Trophoblast cell (in vitro differentiated cells and primary cell): ENCODE measurements at regions not wholly inside any gene's neighbourhood (a gene's known extent, or its start where the extent isn't known, plus 50 kb on each side); places are given as distances from the start of the nearest gene placed in this dataset.

Experiments
- DNase-seq, 2 donors: peaks; one replicate each; pipeline ENCODE4 v3.0.0-alpha.2; 2016
- H2AFZ ChIP-seq: 2 replicates; pipeline ENCODE4 v1.6.1; 2013; ENCODE audit warnings: low read length, moderate library complexity, mild to moderate bottlenecking; ENCODE audit not compliant: insufficient read depth, poor library complexity
- H2AK5ac ChIP-seq: 2 replicates; pipeline ENCODE4 v1.6.1; 2013; ENCODE audit warnings: mild to moderate bottlenecking, low read length
- H2BK120ac ChIP-seq: 2 replicates; pipeline ENCODE4 v1.6.1; 2013; ENCODE audit warnings: low read length, mild to moderate bottlenecking, moderate library complexity; ENCODE audit not compliant: insufficient read depth, poor library complexity
- H2BK12ac ChIP-seq: 2 replicates; pipeline ENCODE4 v1.6.1; 2013; ENCODE audit warnings: mild to moderate bottlenecking, low read length, moderate library complexity
- H2BK5ac ChIP-seq: 2 replicates; pipeline ENCODE4 v1.6.1; 2013; ENCODE audit warnings: low read length, low read depth, moderate library complexity, mild to moderate bottlenecking; ENCODE audit not compliant: poor library complexity
- H3K14ac ChIP-seq: 2 replicates; pipeline ENCODE4 v1.6.1; 2013; ENCODE audit warnings: mild to moderate bottlenecking, low read length
- H3K18ac ChIP-seq: 2 replicates; pipeline ENCODE4 v1.6.1; 2013; ENCODE audit warnings: mild to moderate bottlenecking, low read length
- H3K23ac ChIP-seq: 2 replicates; pipeline ENCODE4 v1.6.1; 2013; ENCODE audit warnings: low read length
- H3K27ac ChIP-seq: 2 replicates; pipeline ENCODE4 v1.5.1; 2013; ENCODE audit warnings: low read depth, mild to moderate bottlenecking, inconsistent platforms, low read length, moderate library complexity
- H3K27me3 ChIP-seq: 2 replicates; pipeline ENCODE4 v1.6.1; 2013; ENCODE audit warnings: inconsistent platforms, mild to moderate bottlenecking, low read length, moderate library complexity; ENCODE audit not compliant: insufficient read depth
- H3K36me3 ChIP-seq, 2 experiments: 1 replicate in 1 of 2; 2 replicates in 1 of 2; pipeline ENCODE4 v1.6.1; 2013; ENCODE audit warnings: low read length in 2 of 2, mild to moderate bottlenecking in 2 of 2, moderate library complexity in 1 of 2; ENCODE audit not compliant: insufficient read depth in 2 of 2, control insufficient read depth in 1 of 2
- H3K4ac ChIP-seq: 2 replicates; pipeline ENCODE4 v1.6.1; 2013; ENCODE audit warnings: low read depth, mild to moderate bottlenecking, low read length, moderate library complexity
- H3K4me1 ChIP-seq, 2 experiments: 1 replicate in 1 of 2; 2 replicates in 1 of 2; pipeline ENCODE4 v1.6.1; 2013; ENCODE audit warnings: low read length in 2 of 2, mild to moderate bottlenecking in 2 of 2, moderate library complexity in 1 of 2; ENCODE audit not compliant: insufficient read depth in 2 of 2, control insufficient read depth in 1 of 2
- H3K4me2 ChIP-seq: 2 replicates; pipeline ENCODE4 v1.6.1; 2013; ENCODE audit warnings: inconsistent platforms, mild to moderate bottlenecking, low read length, moderate library complexity
- H3K4me3 ChIP-seq: 2 replicates; pipeline ENCODE4 v1.5.1; 2013; ENCODE audit warnings: mild to moderate bottlenecking, low read depth, low read length, inconsistent platforms
- H3K79me1 ChIP-seq: one replicate; pipeline ENCODE4 v1.6.1; 2013; ENCODE audit warnings: low read length
- H3K79me2 ChIP-seq: 2 replicates; pipeline ENCODE4 v1.6.1; 2013; ENCODE audit warnings: low read length, mild to moderate bottlenecking; ENCODE audit not compliant: control insufficient read depth, insufficient read depth, poor library complexity
- H3K9ac ChIP-seq: 2 replicates; pipeline ENCODE4 v1.6.1; 2013; ENCODE audit warnings: mild to moderate bottlenecking, low read length
- H3K9me3 ChIP-seq: 2 replicates; pipeline ENCODE4 v1.6.1; 2013; ENCODE audit warnings: low read depth, mild to moderate bottlenecking, control low read depth, inconsistent platforms, low read length; ENCODE audit not compliant: insufficient read depth
- H4K12ac ChIP-seq: 2 replicates; pipeline ENCODE4 v1.6.1; 2013; ENCODE audit warnings: low read depth, mild to moderate bottlenecking, low read length, moderate library complexity
- H4K8ac ChIP-seq: 2 replicates; pipeline ENCODE4 v1.6.1; 2013; ENCODE audit warnings: low read depth, mild to moderate bottlenecking, low read length, moderate library complexity
- H4K91ac ChIP-seq: one replicate; pipeline ENCODE4 v1.6.1; 2013; ENCODE audit warnings: low read depth, mild to moderate bottlenecking, low read length, moderate library complexity
- WGBS: extraction: QIAGEN DNeasy Blood & Tissue Kit; methylation state at CpG from one replicate; pipeline ENCODE4 v1.1.7; 2013; ENCODE audit warnings: missing lambda C conversion rate; ENCODE audit not compliant: insufficient read length, insufficient coverage; ENCODE audit errors: extremely low coverage; 5-methylcytosine and 5-hydroxymethylcytosine counted together

GRCh38 chr4:141538001-141538400 lies 98.4 kb upstream of the IL15 start:
- H2AK5ac ChIP-seq = no peak overlapping the region
- no peak for DNase-seq
- no peak overlapping the region for H2BK120ac ChIP-seq
- no CpG with 5 or more reads among the region's 1 CpG for WGBS
- no peaks in the 10 kb centered on the region for H3K27me3 ChIP-seq
- no peaks in the 10 kb centered on the region for H3K4me1 ChIP-seq
- no peak overlapping the region for H2BK5ac ChIP-seq
- no peak overlapping the region for H3K18ac ChIP-seq
- H2BK12ac ChIP-seq = no peak overlapping the region
- no peak overlapping the region for H3K14ac ChIP-seq
- no peak overlapping the region for H3K23ac ChIP-seq
- no peaks in the 10 kb centered on the region for H3K79me1 ChIP-seq
- no peak overlapping the region for H3K4ac ChIP-seq
- no peaks in the 10 kb centered on the region for H3K9me3 ChIP-seq
- no peak overlapping the region for H4K91ac ChIP-seq
- no peak overlapping the region for H3K4me3 ChIP-seq
- no peak overlapping the region for H3K4me2 ChIP-seq
- H4K8ac ChIP-seq = no peak overlapping the region
- no peaks in the 10 kb centered on the region for H3K79me2 ChIP-seq
- no peak overlapping the region for H3K9ac ChIP-seq
- no peaks in the 10 kb centered on the region for H3K36me3 ChIP-seq
- no peak overlapping the region for H4K12ac ChIP-seq
- H3K27ac ChIP-seq = no peak overlapping the region
- no peak overlapping the region for H2AFZ ChIP-seq

DNA sequence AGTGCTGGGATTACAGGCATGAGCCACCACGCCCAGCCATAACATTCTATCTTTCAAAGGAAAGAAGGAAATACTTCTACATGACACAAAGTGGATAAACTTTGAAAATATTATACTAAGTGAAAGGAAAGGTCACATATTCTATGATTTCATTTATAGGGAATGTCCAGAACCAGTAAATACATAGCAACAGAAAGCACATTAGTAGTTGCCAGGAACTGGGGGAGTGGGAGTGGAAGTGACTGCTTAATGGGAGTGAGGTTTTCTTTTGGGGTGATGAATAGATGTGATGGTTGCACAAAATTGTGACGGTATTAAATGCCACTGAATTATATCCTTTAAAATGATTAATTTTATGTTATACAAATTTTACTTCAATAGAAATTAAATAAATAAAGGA lies 95.7 kb upstream of the IL15 start:
- no peak overlapping the region for H2BK12ac ChIP-seq
- H2AK5ac ChIP-seq = no peak overlapping the region
- no peak overlapping the region for H2AFZ ChIP-seq
- no peaks in the 10 kb centered on the region for H3K4me1 ChIP-seq
- H4K91ac ChIP-seq = no peak overlapping the region
- H3K14ac ChIP-seq = no peak overlapping the region
- no peak for DNase-seq
- no peaks in the 10 kb centered on the region for H3K9me3 ChIP-seq
- H3K4ac ChIP-seq = no peak overlapping the region
- no peak overlapping the region for H2BK120ac ChIP-seq
- H3K23ac ChIP-seq = no peak overlapping the region
- WGBS = no CpG with 5 or more reads among the region's 2 CpGs
- H4K8ac ChIP-seq = no peak overlapping the region
- H3K27ac ChIP-seq = no peak overlapping the region
- no peak overlapping the region for H3K4me3 ChIP-seq
- no peak overlapping the region for H4K12ac ChIP-seq
- no peaks in the 10 kb centered on the region for H3K79me1 ChIP-seq
- H3K79me2 ChIP-seq = no peaks in the 10 kb centered on the region
- H3K9ac ChIP-seq = no peak overlapping the region
- H3K27me3 ChIP-seq = no peaks in the 10 kb centered on the region
- H3K4me2 ChIP-seq = no peak overlapping the region
- H3K18ac ChIP-seq = no peak overlapping the region
- H3K36me3 ChIP-seq = no peaks in the 10 kb centered on the region
- H2BK5ac ChIP-seq = no peak overlapping the region

DNA sequence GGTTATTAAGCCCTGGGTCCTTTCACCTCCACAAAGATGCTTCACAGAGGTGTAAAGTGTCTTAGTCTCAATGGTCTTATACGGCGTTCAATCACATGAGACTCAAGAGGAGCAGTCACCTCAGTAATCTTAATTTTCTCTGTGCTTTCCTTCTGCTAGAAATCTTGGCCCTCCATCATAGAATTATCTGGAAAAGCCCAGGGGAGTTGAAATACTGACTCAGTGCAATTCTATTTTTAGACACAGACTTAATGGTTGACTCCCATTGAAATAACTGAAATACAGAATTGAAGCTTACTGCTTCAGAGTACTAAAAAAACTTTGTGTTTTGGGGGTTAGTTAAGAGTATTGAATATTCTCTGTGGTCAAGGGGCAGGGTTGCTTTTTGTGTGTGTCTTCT lies 94.5 kb upstream of the IL15 start:
- no peak overlapping the region for H2BK12ac ChIP-seq
- H3K4ac ChIP-seq = no peak overlapping the region
- H4K12ac ChIP-seq = no peak overlapping the region
- no CpG with 5 or more reads among the region's 2 CpGs for WGBS
- no peak overlapping the region for H3K4me3 ChIP-seq
- H2AFZ ChIP-seq = no peak overlapping the region
- no peak overlapping the region for H3K27ac ChIP-seq
- H4K91ac ChIP-seq = no peak overlapping the region
- H3K14ac ChIP-seq = no peak overlapping the region
- H3K18ac ChIP-seq = no peak overlapping the region
- DNase-seq = no peak
- no peak overlapping the region for H3K4me2 ChIP-seq
- H2AK5ac ChIP-seq = no peak overlapping the region
- no peaks in the 10 kb centered on the region for H3K27me3 ChIP-seq
- H2BK120ac ChIP-seq = no peak overlapping the region
- no peak overlapping the region for H3K9ac ChIP-seq
- no peaks in the 10 kb centered on the region for H3K36me3 ChIP-seq
- no peak overlapping the region for H2BK5ac ChIP-seq
- H3K23ac ChIP-seq = no peak overlapping the region
- no peaks in the 10 kb centered on the region for H3K4me1 ChIP-seq
- H4K8ac ChIP-seq = no peak overlapping the region
- no peaks in the 10 kb centered on the region for H3K79me1 ChIP-seq
- H3K9me3 ChIP-seq = no peaks in the 10 kb centered on the region
- H3K79me2 ChIP-seq = no peaks in the 10 kb centered on the region

- no peaks in the 10 kb centered on the region for H3K36me3 ChIP-seq
- no peak overlapping the region for H3K18ac ChIP-seq
These were observed 93.2 kb upstream of the IL15 start for GRCh38 chr4:141543176-141543575.

More at GRCh38 chr4:141543176-141543575, 93.2 kb upstream of the IL15 start:
- Histone ChIP-seq H2AFZ (no peak overlapping the region), H3K27ac (no peak overlapping the region), H3K79me2 (no peaks in the 10 kb centered on the region), H3K9ac (no peak overlapping the region), H3K4me3 (no peak overlapping the region), H3K79me1 (no peaks in the 10 kb centered on the region), H4K8ac (no peak overlapping the region), H2BK12ac (no peak overlapping the region), H2BK120ac (no peak overlapping the region), H4K12ac (no peak overlapping the region), H3K27me3 (no peaks in the 10 kb centered on the region), H4K91ac (no peak overlapping the region), H3K4me1 (no peaks in the 10 kb centered on the region), H3K4me2 (no peak overlapping the region), H2AK5ac (no peak overlapping the region), H2BK5ac (no peak overlapping the region), H3K4ac (no peak overlapping the region), H3K23ac (no peak overlapping the region), H3K14ac (no peak overlapping the region), H3K9me3 (no peaks in the 10 kb centered on the region)
- no CpG with 5 or more reads among the region's 1 CpG for WGBS
- no peak for DNase-seq
